ENCODE measurements at regions not wholly inside any gene's neighbourhood (a gene's known extent, or its start where the extent isn't known, plus 50 kb on each side); places are given as distances from the start of the nearest gene placed in this dataset.
"Not testable (repeated sequence)": the region's sequence is repeated elsewhere in the genome, so short reads cannot be mapped to it uniquely, and the experiment has no call there.

GRCh38 chr7:69078997-69079769 is 519.1 kb upstream of the AUTS2 start:
- no peaks in the 10 kb centered on the region for H3F3A ChIP-seq (ENCODE audit: low read depth)
- H3K4me2 ChIP-seq (ENCODE audit: low read depth, low read length, poor library complexity, severe bottlenecking), result no peak overlapping the region
- no peak overlapping the region for H3K4me3 ChIP-seq (ENCODE audit: low read length, poor library complexity, severe bottlenecking)
- H3K79me2 ChIP-seq (ENCODE audit: insufficient read depth, low read length), result no peaks in the 10 kb centered on the region
- no peak overlapping the region for H2AFZ ChIP-seq (ENCODE audit: low read length)
- H3K9me2 ChIP-seq (replicated peaks; ENCODE audit: low read depth, low read length), result no peaks in the 10 kb centered on the region
- H3K36me3 ChIP-seq (ENCODE audit: insufficient read depth, low read length), result no peaks in the 10 kb centered on the region
- TF ChIP-seq EZH2phosphoT487 (IDR thresholded peaks at IDR 0.05; ENCODE audit: borderline replicate concordance), result no peak
- no peak for TF ChIP-seq CTCF (conservative IDR thresholded peaks at IDR 0.05; ENCODE audit: low read length)
- no peaks in the 10 kb centered on the region for H3K27me3 ChIP-seq (ENCODE audit: insufficient read depth, low read length, poor library complexity, severe bottlenecking)
- no peaks in the 10 kb centered on the region for H4K20me1 ChIP-seq (ENCODE audit: insufficient read depth, low read length, poor library complexity, severe bottlenecking)
- 0 out of 2 replicates have a peak, but pooled peaks cover 7% of the 10 kb centered on the region for H3K9me3 ChIP-seq (ENCODE audit: insufficient read depth, low read depth, low read length)
- H3K9ac ChIP-seq (ENCODE audit: low read depth, low read length, poor library complexity, severe bottlenecking), result no peak overlapping the region
- no peaks in the 10 kb centered on the region for H3K4me1 ChIP-seq (ENCODE audit: insufficient read depth, low read length, poor library complexity, severe bottlenecking)

DNA sequence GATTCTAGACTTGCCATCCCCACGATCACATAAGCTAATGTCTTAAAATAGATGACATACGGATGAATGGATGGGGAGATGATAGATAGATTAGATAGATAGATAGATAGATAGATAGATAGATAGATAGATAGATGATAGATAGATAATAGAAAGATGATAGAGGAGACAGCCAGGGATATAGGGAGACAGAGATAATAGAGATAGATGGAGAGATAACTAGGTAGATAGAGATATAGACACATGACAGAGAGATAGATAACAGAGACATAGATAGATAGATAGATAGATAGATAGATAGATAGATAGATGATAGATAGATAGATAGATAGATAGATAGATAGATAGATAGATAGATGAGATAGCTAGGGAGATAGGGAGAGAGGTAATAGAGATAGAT is 511.0 kb upstream of the AUTS2 start:
- H2AFZ ChIP-seq (ENCODE audit: low read length); H3K9ac ChIP-seq (ENCODE audit: low read depth, low read length, poor library complexity, severe bottlenecking); H3K36me3 ChIP-seq (ENCODE audit: insufficient read depth, low read length); H3K79me2 ChIP-seq (ENCODE audit: insufficient read depth, low read length); H3K9me2 ChIP-seq (replicated peaks; ENCODE audit: low read depth, low read length); H3F3A ChIP-seq (ENCODE audit: low read depth); H3K9me3 ChIP-seq (ENCODE audit: insufficient read depth, low read depth, low read length); H3K4me1 ChIP-seq (ENCODE audit: insufficient read depth, low read length, poor library complexity, severe bottlenecking); H3K4me2 ChIP-seq (ENCODE audit: low read depth, low read length, poor library complexity, severe bottlenecking); H3K27me3 ChIP-seq (ENCODE audit: insufficient read depth, low read length, poor library complexity, severe bottlenecking); H3K4me3 ChIP-seq (ENCODE audit: low read length, poor library complexity, severe bottlenecking); H4K20me1 ChIP-seq (ENCODE audit: insufficient read depth, low read length, poor library complexity, severe bottlenecking): not testable (repeated sequence)

DNA sequence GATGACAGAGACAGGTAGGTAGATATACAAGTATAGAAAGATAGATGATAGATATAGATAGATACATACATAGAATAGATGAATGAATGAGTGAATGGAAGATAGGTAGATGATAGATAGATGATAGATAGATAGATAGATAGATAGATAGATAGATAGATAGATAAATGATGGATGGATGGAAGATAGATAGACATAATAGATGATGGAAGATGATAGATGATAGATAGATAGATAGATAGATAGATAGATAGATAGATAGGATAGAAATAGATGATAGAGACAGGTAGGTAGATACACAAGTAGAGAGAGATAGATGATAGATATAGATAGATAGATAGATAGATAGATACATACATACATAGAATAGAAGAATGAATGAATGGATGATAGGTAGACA is 510.1 kb upstream of the AUTS2 start:
- H3K9me3 ChIP-seq (ENCODE audit: insufficient read depth, low read depth, low read length), result 0 out of 2 replicates have a peak, but pooled peaks cover under 1% of the 10 kb centered on the region
- no peaks in the 10 kb centered on the region for H3K9me2 ChIP-seq (replicated peaks; ENCODE audit: low read depth, low read length)
- no peak for TF ChIP-seq EZH2phosphoT487 (IDR thresholded peaks at IDR 0.05; ENCODE audit: borderline replicate concordance)
- no peak for TF ChIP-seq CTCF (conservative IDR thresholded peaks at IDR 0.05; ENCODE audit: low read length)
- no peaks in the 10 kb centered on the region for H3F3A ChIP-seq (ENCODE audit: low read depth)
- H3K9ac ChIP-seq (ENCODE audit: low read depth, low read length, poor library complexity, severe bottlenecking), result no peak overlapping the region
- H3K4me1 ChIP-seq (ENCODE audit: insufficient read depth, low read length, poor library complexity, severe bottlenecking), result no peaks in the 10 kb centered on the region
- H3K79me2 ChIP-seq (ENCODE audit: insufficient read depth, low read length), result no peaks in the 10 kb centered on the region
- H2AFZ ChIP-seq (ENCODE audit: low read length), result no peak overlapping the region
- no peak overlapping the region for H3K4me3 ChIP-seq (ENCODE audit: low read length, poor library complexity, severe bottlenecking)
- no peaks in the 10 kb centered on the region for H3K36me3 ChIP-seq (ENCODE audit: insufficient read depth, low read length)
- no peaks in the 10 kb centered on the region for H4K20me1 ChIP-seq (ENCODE audit: insufficient read depth, low read length, poor library complexity, severe bottlenecking)
- no peak overlapping the region for H3K4me2 ChIP-seq (ENCODE audit: low read depth, low read length, poor library complexity, severe bottlenecking)
- no peaks in the 10 kb centered on the region for H3K27me3 ChIP-seq (ENCODE audit: insufficient read depth, low read length, poor library complexity, severe bottlenecking)

DNA sequence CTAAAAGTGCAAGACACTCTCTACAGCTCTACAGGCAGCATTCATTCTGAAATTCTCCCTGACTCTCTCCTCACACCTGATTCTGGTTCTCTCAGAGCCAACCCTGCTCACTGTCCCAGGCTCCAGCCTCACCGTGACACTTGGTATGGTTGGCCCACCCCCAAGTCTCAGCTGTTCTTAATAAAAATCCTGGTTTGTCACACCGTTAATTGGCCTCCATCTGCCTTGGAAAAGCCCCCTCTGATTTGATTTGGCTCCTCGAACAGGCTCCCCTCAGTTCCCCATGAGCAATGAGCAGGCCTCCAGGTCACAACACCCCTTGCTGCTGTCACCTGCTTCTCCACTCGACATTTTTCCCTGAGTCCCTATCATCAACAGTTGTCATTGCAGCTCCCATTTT is 507.3 kb upstream of the AUTS2 start:
- H3K36me3 ChIP-seq (ENCODE audit: insufficient read depth, low read length), result no peaks in the 10 kb centered on the region
- no peak overlapping the region for H3K9ac ChIP-seq (ENCODE audit: low read depth, low read length, poor library complexity, severe bottlenecking)
- no peak overlapping the region for H3K4me2 ChIP-seq (ENCODE audit: low read depth, low read length, poor library complexity, severe bottlenecking)
- no peaks in the 10 kb centered on the region for H3F3A ChIP-seq (ENCODE audit: low read depth)
- no peak for TF ChIP-seq EZH2phosphoT487 (IDR thresholded peaks at IDR 0.05; ENCODE audit: borderline replicate concordance)
- TF ChIP-seq CTCF (conservative IDR thresholded peaks at IDR 0.05; ENCODE audit: low read length), result no peak
- H3K4me3 ChIP-seq (ENCODE audit: low read length, poor library complexity, severe bottlenecking), result no peak overlapping the region
- no peaks in the 10 kb centered on the region for H3K9me2 ChIP-seq (replicated peaks; ENCODE audit: low read depth, low read length)
- H2AFZ ChIP-seq (ENCODE audit: low read length), result no peak overlapping the region
- no peaks in the 10 kb centered on the region for H3K27me3 ChIP-seq (ENCODE audit: insufficient read depth, low read length, poor library complexity, severe bottlenecking)
- H4K20me1 ChIP-seq (ENCODE audit: insufficient read depth, low read length, poor library complexity, severe bottlenecking), result no peaks in the 10 kb centered on the region
- no peaks in the 10 kb centered on the region for H3K79me2 ChIP-seq (ENCODE audit: insufficient read depth, low read length)
- no peaks in the 10 kb centered on the region for H3K4me1 ChIP-seq (ENCODE audit: insufficient read depth, low read length, poor library complexity, severe bottlenecking)
- H3K9me3 ChIP-seq (ENCODE audit: insufficient read depth, low read depth, low read length), result peaks cover 10% of the 10 kb centered on the region; the same call in 1 of the 2 replicates
